Left cardiac atrium (tissue), 4 donors: ENCODE measurements at regions not wholly inside any gene's neighbourhood (a gene's known extent, or its start where the extent isn't known, plus 50 kb on each side); places are given as distances from the start of the nearest gene placed in this dataset.
"Not testable (repeated sequence)": the region's sequence is repeated elsewhere in the genome, so short reads cannot be mapped to it uniquely, and the experiment has no call there.

Experiments used
- ATAC-seq, 2 donors: fragments of 200-7000 bp; cut with Tn5 transposase; one replicate each; pipeline ENCODE4 v1.9.1; 2020; ENCODE audit warnings: mild to moderate bottlenecking in 2 of 2, moderate library complexity in 2 of 2
- DNase-seq: peaks from one replicate; pipeline ENCODE4 v3.0.0-alpha.2; 2020
- intact Hi-C, 2 donors: fragments of 100-400 bp; cut with DNase I; formaldehyde crosslinking; loops; one replicate each; pipeline versions ENCODE4 v1.14.1 to v1.15.1; 2022 to 2023
- donor health status: DM: no; HTN: yes; CAD: no.
- donor health status: DM: no; HTN: yes; CAD: no; lungs with severe emphysema.
- donor health status: DM: yes; HTN: yes; CAD: no.
- donor health status: Dilated cardiomyopathy.

- no peak for DNase-seq
- ATAC-seq = no peak
- intact Hi-C loops = no loop called here
Measured at GRCh38 chr11:15830741-15831428, 525.5 kb downstream of the SOX6 start.

GRCh38 chr11:15835788-15836411, 520.4 kb downstream of the SOX6 start:
- DNase-seq = no peak
- intact Hi-C loops = no loop called here
- ATAC-seq = peak in 1 of 2 donors; percentile 34

GRCh38 chr11:15836795-15837194, 519.6 kb downstream of the SOX6 start:
- no peak for ATAC-seq
- no peak for DNase-seq
- intact Hi-C loops = no loop called here

GRCh38 chr11:15837901-15838489, 518.4 kb downstream of the SOX6 start:
- no peak for DNase-seq
- no peak for ATAC-seq
- intact Hi-C loops = no loop called here

- intact Hi-C loops = no loop called here
- DNase-seq = no peak
- no peak for ATAC-seq
Measured at GRCh38 chr11:15839061-15839460, 517.3 kb downstream of the SOX6 start.

GRCh38 chr11:15840966-15841365, 515.4 kb downstream of the SOX6 start:
- DNase-seq = no peak
- intact Hi-C loops = no loop called here
- no peak for ATAC-seq

GRCh38 chr11:15841931-15842740, 514.2 kb downstream of the SOX6 start:
- intact Hi-C loops = no loop called here
- peak; percentile 17 to 83 for ATAC-seq
- DNase-seq = no peak

- ATAC-seq (peak; percentile 60 to 82), DNase-seq (no peak)
- intact Hi-C loops = no loop called here
Measured at GRCh38 chr11:15843309-15843872, 513.0 kb downstream of the SOX6 start.

- ATAC-seq = no peak
- no peak for DNase-seq
- intact Hi-C loops = no loop called here
Measured at GRCh38 chr11:15845261-15845660, 511.1 kb downstream of the SOX6 start.

- intact Hi-C loops = no loop called here
- DNase-seq (no peak), ATAC-seq (no peak)
Measured at GRCh38 chr11:15848631-15849168, 507.6 kb downstream of the SOX6 start.

- no peak for ATAC-seq
- DNase-seq = no peak
- intact Hi-C loops = no loop called here
Measured at GRCh38 chr11:15849257-15849656, 507.1 kb downstream of the SOX6 start.

GRCh38 chr11:15850335-15850734, 506.0 kb downstream of the SOX6 start:
- DNase-seq, intact Hi-C loops, ATAC-seq: not testable (repeated sequence)

- no peak for DNase-seq
- peak; percentile 51 to 78 for ATAC-seq
- intact Hi-C loops = no loop called here
Measured at GRCh38 chr11:15851051-15851498, 505.3 kb downstream of the SOX6 start.

GRCh38 chr11:15852179-15852578, 504.2 kb downstream of the SOX6 start:
- intact Hi-C loops = no loop called here
- no peak for ATAC-seq
- no peak for DNase-seq

- ATAC-seq = no peak
- DNase-seq = no peak
- intact Hi-C loops = no loop called here
Measured at GRCh38 chr11:15854245-15854644, 502.1 kb downstream of the SOX6 start.

GRCh38 chr11:15858881-15859280, 497.5 kb downstream of the SOX6 start:
- intact Hi-C loops = no loop called here
- DNase-seq (no peak), ATAC-seq (no peak)

GRCh38 chr11:15859411-15859810, 496.9 kb downstream of the SOX6 start:
- DNase-seq = no peak
- ATAC-seq = no peak
- intact Hi-C loops = no loop called here

- intact Hi-C loops = no loop called here
Measured at GRCh38 chr11:15861256-15861655, 495.1 kb downstream of the SOX6 start.

GRCh38 chr11:15863411-15863810, 492.9 kb downstream of the SOX6 start:
- intact Hi-C loops = no loop called here
- no peak for DNase-seq
- ATAC-seq = no peak

More at GRCh38 chr11:15861256-15861655, 495.1 kb downstream of the SOX6 start:
- ATAC-seq (no peak), DNase-seq (no peak)
